GM12891 (cell line): ENCODE measurements at regions not wholly inside any gene's neighbourhood (a gene's known extent, or its start where the extent isn't known, plus 50 kb on each side); places are given as distances from the start of the nearest gene placed in this dataset.
"Not testable (repeated sequence)": the region's sequence is repeated elsewhere in the genome, so short reads cannot be mapped to it uniquely, and the experiment has no call there.

Source experiments
- DNase-seq: peaks from one replicate; pipeline ENCODE4 v3.0.0; 2011; ENCODE audit warnings: low spot score; ENCODE audit not compliant: insufficient read length
- FAIRE-seq: peaks from 2 replicates; lab custom pipeline; 2011; peaks lifted over from hg19 to GRCh38; lab: Jason Lieb, UNC
- PAX5 ChIP-seq: IDR thresholded peaks from 2 replicates; pipeline ENCODE4 v1.6.1; 2011; ENCODE audit warnings: low read length, moderate library complexity, mild to moderate bottlenecking; ENCODE audit not compliant: insufficient read depth, severe bottlenecking
- POLR2A ChIP-seq: IDR thresholded peaks from 2 replicates; pipeline ENCODE4 v1.6.1; 2011; ENCODE audit warnings: low read depth, low read length, control low read depth
- POLR2AphosphoS5 ChIP-seq: IDR thresholded peaks from 2 replicates; pipeline ENCODE4 v1.6.1; 2011; ENCODE audit warnings: low read depth, low read length, control low read depth
- POU2F2 ChIP-seq: IDR thresholded peaks from 2 replicates; pipeline ENCODE4 v1.6.1; 2011; ENCODE audit warnings: low read depth, mild to moderate bottlenecking, control low read depth, low read length, moderate library complexity
- SPI1 ChIP-seq: IDR thresholded peaks from 2 replicates; pipeline ENCODE4 v1.6.1; 2011; ENCODE audit warnings: low read depth, low read length, control low read depth
- TAF1 ChIP-seq: IDR thresholded peaks from 2 replicates; pipeline ENCODE4 v1.6.1; 2011; ENCODE audit warnings: low read depth, low read length, control low read depth

DNA sequence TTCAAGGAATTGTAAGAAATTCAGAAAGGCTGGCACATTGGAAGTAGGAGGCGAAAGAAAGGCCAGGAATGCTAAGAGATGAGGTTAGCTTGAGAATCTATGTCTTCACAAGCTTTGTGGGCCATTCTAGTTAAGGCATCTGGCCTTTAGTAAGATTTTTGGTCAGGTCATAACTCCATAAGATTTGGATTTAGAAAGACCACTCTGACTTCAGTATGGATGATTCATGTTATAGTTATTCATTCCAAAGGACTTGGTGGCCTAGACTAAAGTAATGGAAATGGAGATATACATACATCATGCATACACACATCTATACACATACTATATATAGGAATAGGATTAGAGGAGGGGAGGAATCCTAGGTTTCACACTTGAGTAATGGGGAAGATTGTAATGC, 77.5 kb downstream of the SEPTIN7 start:
- TF ChIP-seq SPI1 (no peak), PAX5 (no peak), POLR2A (no peak)
- FAIRE-seq (no peak), DNase-seq (no peak)

DNA sequence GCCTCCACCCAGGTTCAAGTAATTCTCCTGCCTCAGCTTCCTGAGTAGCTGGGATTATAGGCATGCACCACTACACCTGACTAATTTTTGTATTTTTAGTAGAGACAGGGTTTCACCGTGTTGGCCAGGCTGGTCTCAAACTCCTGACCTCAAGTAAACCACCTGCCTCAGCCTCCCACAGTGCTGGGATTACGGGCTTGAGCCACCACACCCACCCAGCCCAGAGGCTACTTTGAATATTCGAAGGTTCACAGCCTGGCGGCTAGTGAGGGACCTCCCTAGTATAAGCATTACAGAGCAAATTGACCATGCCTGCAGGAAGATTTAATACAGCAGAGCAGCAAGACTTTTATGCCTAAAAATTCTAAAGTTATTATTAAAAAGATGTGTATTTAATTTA, 86.6 kb downstream of the SEPTIN7 start:
- not testable (repeated sequence) for FAIRE-seq, DNase-seq

DNA sequence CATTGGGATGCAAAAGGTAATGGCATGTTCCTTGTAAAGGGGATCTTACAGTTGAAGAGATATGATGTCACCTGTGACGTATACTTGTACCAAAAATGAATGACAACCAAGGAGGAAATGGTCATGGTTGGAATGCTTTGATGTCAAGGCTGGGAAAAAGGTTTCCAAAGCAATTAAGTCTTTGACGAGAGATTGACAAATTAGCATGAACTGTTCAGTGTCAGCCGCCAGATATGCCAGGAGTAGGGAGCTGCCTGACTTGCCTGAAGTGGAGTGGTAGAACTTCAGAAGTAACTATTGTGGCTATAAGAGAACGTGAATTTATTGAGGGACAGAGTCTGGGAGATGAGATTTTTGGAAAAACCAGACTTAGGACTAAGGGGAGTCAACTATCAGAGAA, 88.1 kb downstream of the SEPTIN7 start:
- TF ChIP-seq POLR2AphosphoS5 (no peak), SPI1 (no peak), POLR2A (no peak), TAF1 (no peak), POU2F2 (no peak), PAX5 (no peak)
- DNase-seq (no peak), FAIRE-seq (peak; percentile 16)

DNA sequence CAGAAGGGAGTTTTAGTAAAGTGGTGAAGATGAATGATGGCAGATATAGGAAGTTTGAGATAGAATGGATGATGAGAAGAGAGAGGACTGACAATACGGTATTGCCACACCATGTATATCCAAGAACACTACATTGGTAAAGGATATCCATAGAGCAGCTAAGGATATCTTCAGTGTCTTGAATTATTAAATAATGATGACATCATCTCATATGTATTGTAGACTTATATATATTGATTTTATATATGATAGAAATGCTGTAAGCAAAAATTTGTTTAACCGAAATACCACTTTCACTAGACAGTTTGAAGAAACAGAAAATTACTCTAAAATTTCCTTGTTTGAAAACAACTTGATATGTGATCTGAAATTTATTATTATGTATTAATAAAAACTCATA, 89.0 kb downstream of the SEPTIN7 start:
- TF ChIP-seq TAF1 (no peak), SPI1 (no peak), PAX5 (no peak), POLR2A (no peak), POU2F2 (no peak), POLR2AphosphoS5 (no peak)
- FAIRE-seq (no peak), DNase-seq (no peak)

DNA sequence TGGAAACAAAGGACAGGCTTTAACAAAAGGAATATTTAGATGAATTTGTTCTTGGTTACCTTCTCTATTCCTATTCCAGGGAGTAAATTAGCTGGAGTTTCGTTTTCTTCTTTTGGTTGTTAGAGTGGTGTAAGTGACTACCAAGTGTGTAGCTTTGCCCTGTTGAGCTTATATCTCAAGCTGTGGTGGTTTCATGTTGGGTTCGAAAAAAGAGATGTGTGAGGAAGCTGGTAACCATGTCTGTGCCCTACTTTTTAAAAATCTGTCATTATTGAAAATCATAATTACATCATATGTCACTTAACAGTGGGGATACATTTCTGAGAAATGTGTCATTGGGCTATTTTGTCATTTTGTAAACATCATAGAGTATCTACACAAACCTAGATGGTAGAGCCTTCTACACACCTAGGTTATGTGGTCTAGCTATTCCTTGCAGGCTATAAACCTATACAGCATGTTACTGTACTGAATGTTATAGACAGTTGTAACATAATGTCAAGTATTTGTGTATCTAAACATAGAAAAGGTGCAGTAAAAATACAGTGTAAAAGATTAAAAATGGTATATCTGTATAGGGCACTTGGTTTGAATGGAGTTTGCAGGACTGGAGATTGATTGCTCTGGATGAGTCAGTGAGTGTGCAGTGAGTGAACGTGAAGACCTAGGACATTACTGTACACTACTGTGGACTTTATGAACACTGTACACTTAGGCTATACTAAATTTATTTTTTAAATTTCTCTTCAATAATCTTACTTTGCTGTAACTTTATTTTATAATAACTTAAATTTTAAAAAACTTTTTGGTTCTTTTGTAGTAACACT, 90.4 kb downstream of the SEPTIN7 start:
- FAIRE-seq (peak; percentile 61), DNase-seq (no peak)
- TF ChIP-seq POLR2A (no peak), POU2F2 (no peak), POLR2AphosphoS5 (no peak), SPI1 (no peak), TAF1 (no peak), PAX5 (no peak)

DNA sequence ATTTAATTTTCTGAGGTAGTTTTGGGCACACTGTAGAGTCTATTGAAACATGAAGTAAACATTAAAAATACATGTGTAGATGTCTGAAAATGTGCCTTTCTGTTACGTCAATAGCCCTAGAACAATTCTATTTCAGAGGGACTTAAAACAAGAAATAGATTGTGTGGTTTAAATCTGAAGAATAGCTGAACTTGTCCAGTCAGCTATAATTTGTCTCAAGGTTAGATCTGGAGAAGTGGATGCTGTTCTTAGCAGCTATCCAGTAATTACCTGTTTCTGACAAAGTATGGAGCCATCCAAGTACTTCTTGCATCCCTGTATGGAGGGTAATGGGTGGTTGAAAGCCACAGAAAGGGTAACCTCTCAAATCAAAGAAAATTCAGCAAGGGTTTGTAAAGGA, 92.8 kb downstream of the SEPTIN7 start:
- no peak for TF ChIP-seq TAF1
- TF ChIP-seq POU2F2: no peak
- TF ChIP-seq SPI1: no peak
- TF ChIP-seq POLR2AphosphoS5: no peak
- TF ChIP-seq PAX5: no peak
- no peak for TF ChIP-seq POLR2A
- DNase-seq: no peak
- FAIRE-seq: peak; percentile 84

DNA sequence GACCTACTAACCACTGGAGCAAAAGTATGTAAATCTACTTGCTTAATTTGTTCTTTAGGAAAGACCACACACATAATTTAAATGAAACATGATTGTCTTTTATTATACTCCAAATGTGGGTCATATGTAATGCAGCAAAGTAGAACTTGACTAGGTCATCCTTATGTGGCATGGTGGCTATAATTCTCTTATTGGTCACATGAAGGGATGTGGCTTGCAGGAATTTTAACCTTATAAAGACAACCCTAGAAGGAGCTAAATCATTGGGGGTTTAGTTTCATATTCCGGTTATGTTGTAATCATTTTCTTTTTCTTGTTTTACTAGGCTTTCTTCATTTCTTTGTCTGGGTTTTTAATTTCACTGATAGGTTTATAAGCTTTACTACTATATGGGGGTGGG, 93.9 kb downstream of the SEPTIN7 start:
- TF ChIP-seq SPI1 (no peak), POU2F2 (no peak), POLR2AphosphoS5 (no peak), TAF1 (no peak), POLR2A (no peak), PAX5 (no peak)
- FAIRE-seq (no peak), DNase-seq (no peak)

DNA sequence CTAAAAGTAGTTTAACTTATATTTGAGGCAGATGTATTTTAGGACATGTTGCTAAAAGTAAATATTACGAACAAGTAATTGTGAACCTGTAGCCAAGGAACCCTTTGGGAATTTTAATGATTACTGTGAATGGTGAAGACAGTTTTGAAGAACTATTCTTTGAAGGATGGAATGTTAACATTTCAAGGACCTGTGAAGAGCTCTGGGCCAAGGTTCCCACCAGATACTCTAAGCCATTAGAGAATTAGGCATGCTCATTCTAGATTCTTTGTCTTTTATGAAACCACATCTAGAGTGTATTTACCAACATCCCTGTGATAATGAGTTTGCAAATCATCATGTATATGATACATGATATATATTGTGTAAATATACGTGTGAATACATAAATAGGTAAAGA, 99.8 kb downstream of the SEPTIN7 start:
- DNase-seq (no peak), FAIRE-seq (no peak)
- TF ChIP-seq POLR2AphosphoS5 (no peak), PAX5 (no peak), POU2F2 (no peak), TAF1 (no peak), SPI1 (no peak), POLR2A (no peak)

DNA sequence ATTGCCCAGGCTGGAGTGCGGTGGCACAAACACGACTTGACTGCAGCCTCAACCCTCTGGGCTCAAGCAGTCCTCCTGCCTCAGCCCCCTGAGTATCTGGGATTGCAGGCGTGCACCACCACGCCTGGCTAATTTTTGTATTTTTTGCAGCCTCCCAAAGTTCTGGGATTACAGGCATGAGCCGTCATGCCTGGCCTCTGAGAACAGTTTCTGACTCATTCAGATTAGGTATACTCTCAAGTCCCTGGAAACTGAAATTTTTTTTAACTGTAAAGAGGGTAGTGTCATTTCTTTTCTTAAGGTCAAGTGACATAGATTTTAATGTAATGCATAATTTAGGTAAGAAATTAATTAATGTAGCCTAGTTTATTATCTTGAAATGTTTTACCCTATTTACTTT, 104.7 kb downstream of the SEPTIN7 start:
- no peak for DNase-seq

DNA sequence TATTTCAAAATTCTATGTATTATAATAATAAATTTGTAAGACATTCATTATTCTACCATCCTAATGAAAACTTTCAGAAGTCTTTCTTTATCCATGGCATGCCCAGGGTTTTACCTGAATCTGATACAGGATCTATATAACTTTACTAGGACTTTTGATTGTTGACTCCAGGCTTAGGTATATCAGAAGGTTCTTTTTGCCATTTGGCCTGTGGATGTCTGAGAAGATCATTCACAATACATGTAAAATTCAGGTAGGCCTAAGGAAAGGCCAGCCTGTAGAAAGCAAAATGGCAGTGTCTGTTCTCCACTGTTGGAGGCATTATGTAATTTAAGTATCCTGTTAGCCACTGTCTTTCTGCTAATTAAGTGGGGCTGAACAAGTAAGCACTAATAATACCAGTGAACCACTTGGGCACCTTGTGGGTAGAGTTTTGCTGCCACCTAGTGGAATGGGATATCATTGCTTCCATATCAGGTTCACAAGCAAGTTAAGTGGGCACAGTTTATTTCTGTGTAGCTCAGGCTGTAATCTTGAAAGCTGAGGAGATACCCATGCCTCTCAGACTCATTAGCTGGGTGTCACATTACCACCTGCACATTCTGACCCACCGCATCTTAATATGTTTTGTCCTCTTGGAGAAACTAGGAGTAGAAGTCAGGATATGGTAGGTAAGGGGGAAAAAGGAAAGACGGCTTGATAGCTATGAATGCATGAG, 105.5 kb downstream of the SEPTIN7 start:
- peak; percentile 98 for FAIRE-seq

More for the DNA sequence above, 104.7 kb downstream of the SEPTIN7 start:
- no peak for TF ChIP-seq SPI1
- TF ChIP-seq TAF1: no peak
- TF ChIP-seq POLR2A: no peak
- no peak for TF ChIP-seq POLR2AphosphoS5
- TF ChIP-seq PAX5: no peak
- FAIRE-seq: no peak

More for the DNA sequence above, 105.5 kb downstream of the SEPTIN7 start:
- peak; percentile 51 for TF ChIP-seq POLR2A
- no peak for TF ChIP-seq TAF1
- DNase-seq: peak; percentile 2
